ENCODE measurements at regions not wholly inside any gene's neighbourhood (a gene's known extent, or its start where the extent isn't known, plus 50 kb on each side); places are given as distances from the start of the nearest gene placed in this dataset.

DNA sequence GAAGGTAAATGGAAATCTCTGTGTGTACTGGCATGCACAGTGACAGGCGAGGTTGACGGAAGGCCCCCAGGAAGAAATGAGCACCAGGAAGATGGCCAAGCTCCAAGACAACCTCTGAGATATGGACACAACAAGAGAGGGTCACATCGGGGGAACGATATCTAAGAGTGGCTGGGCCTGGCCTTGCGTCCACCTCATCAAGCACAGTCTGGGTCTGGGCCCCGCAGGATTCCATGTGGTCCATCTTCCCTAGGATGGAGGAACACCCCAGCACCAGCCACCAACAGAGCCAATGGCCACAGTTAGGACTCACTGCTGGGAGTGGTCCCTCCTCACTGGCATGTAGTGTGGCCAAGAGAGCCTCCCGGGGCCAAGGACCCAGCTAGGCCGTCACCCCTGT, 272.6 kb upstream of the AGTR2 start:
- TF ChIP-seq, protein P1, sequence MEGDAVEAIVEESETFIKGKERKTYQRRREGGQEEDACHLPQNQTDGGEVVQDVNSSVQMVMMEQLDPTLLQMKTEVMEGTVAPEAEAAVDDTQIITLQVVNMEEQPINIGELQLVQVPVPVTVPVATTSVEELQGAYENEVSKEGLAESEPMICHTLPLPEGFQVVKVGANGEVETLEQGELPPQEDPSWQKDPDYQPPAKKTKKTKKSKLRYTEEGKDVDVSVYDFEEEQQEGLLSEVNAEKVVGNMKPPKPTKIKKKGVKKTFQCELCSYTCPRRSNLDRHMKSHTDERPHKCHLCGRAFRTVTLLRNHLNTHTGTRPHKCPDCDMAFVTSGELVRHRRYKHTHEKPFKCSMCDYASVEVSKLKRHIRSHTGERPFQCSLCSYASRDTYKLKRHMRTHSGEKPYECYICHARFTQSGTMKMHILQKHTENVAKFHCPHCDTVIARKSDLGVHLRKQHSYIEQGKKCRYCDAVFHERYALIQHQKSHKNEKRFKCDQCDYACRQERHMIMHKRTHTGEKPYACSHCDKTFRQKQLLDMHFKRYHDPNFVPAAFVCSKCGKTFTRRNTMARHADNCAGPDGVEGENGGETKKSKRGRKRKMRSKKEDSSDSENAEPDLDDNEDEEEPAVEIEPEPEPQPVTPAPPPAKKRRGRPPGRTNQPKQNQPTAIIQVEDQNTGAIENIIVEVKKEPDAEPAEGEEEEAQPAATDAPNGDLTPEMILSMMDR (IDR thresholded peaks at IDR 0.05), result no peak
- TF ChIP-seq POLR2A (IDR thresholded peaks at IDR 0.05), result no peak

All from prostate gland (tissue), 2 donors.